NB4 (cell line): ENCODE measurements at regions not wholly inside any gene's neighbourhood (a gene's known extent, or its start where the extent isn't known, plus 50 kb on each side); places are given as distances from the start of the nearest gene placed in this dataset.

ENCODE experiments used
- MYC ChIP-seq: IDR thresholded peaks from 2 replicates; pipeline ENCODE4 v1.6.1; 2011; ENCODE audit warnings: low read depth, low read length
- POLR2A ChIP-seq: IDR thresholded peaks from 2 replicates; pipeline ENCODE4 v1.6.1; 2011; ENCODE audit warnings: mild to moderate bottlenecking; ENCODE audit not compliant: insufficient read length; ENCODE audit errors: extremely low read depth
- TF ChIP-seq, protein P1 (sequence below): IDR thresholded peaks from one replicate; pipeline ENCODE4 v1.5.1; 2012; ENCODE audit warnings: low read depth, low read length
- TF ChIP-seq, protein P2 (sequence below): IDR thresholded peaks from 2 replicates; pipeline ENCODE4 v1.6.1; 2011; ENCODE audit warnings: low read depth, low read length

DNA sequence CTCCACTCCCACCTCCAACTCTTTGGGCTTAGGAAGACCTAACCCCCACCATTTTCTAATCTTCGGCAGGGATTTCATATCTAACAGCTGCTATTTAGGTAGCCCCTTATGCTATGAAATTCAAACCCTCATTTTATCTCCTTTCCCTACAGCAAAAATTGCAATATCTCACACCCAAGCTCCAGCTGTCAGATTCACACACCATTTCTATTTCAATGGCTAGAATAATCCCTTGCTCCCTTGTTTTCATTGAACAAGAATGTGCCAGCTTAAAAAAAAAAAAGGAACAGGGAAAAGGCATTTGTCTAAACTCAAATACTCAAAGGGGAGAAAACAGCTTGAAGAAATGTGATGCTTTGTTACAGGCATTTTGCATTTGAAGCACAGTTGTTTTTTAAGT lies 850.6 kb upstream of the ACVR2A start:
- TF ChIP-seq, protein P1, sequence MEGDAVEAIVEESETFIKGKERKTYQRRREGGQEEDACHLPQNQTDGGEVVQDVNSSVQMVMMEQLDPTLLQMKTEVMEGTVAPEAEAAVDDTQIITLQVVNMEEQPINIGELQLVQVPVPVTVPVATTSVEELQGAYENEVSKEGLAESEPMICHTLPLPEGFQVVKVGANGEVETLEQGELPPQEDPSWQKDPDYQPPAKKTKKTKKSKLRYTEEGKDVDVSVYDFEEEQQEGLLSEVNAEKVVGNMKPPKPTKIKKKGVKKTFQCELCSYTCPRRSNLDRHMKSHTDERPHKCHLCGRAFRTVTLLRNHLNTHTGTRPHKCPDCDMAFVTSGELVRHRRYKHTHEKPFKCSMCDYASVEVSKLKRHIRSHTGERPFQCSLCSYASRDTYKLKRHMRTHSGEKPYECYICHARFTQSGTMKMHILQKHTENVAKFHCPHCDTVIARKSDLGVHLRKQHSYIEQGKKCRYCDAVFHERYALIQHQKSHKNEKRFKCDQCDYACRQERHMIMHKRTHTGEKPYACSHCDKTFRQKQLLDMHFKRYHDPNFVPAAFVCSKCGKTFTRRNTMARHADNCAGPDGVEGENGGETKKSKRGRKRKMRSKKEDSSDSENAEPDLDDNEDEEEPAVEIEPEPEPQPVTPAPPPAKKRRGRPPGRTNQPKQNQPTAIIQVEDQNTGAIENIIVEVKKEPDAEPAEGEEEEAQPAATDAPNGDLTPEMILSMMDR, result no peak
- TF ChIP-seq MYC (no peak), POLR2A (no peak)
- TF ChIP-seq, protein P2, sequence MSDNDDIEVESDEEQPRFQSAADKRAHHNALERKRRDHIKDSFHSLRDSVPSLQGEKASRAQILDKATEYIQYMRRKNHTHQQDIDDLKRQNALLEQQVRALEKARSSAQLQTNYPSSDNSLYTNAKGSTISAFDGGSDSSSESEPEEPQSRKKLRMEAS, result no peak
